ENCODE measurements at regions not wholly inside any gene's neighbourhood (a gene's known extent, or its start where the extent isn't known, plus 50 kb on each side); places are given as distances from the start of the nearest gene placed in this dataset.

DNA sequence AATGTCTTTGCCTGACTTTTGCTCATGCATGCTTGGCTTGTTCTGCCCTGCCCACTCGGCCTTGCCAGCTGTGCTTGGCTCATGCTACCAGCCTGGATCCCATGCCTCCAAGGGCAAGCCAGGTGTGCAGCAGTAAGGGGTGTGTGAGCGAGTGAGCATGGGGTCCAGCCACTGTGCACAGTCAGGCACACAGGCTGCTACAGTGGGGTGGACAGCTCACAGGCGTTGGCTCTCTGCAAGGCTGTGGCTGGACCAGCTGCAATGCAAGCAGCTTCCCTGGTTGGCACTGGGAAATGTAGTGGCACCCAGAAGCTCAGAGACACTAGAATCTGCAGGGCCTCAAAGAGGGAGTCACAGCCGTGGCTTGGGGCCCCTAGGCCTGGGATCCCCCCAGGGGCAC is 529.7 kb downstream of the DSC3 start:
- TF ChIP-seq POLR2A (IDR thresholded peaks at IDR 0.05), result no peak
- TF ChIP-seq, protein P1, sequence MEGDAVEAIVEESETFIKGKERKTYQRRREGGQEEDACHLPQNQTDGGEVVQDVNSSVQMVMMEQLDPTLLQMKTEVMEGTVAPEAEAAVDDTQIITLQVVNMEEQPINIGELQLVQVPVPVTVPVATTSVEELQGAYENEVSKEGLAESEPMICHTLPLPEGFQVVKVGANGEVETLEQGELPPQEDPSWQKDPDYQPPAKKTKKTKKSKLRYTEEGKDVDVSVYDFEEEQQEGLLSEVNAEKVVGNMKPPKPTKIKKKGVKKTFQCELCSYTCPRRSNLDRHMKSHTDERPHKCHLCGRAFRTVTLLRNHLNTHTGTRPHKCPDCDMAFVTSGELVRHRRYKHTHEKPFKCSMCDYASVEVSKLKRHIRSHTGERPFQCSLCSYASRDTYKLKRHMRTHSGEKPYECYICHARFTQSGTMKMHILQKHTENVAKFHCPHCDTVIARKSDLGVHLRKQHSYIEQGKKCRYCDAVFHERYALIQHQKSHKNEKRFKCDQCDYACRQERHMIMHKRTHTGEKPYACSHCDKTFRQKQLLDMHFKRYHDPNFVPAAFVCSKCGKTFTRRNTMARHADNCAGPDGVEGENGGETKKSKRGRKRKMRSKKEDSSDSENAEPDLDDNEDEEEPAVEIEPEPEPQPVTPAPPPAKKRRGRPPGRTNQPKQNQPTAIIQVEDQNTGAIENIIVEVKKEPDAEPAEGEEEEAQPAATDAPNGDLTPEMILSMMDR (IDR thresholded peaks at IDR 0.05), result no peak
- no peaks in the 10 kb centered on the region for H3K27me3 ChIP-seq
- DNase-seq, result no peak
- H3K9me3 ChIP-seq, result no peaks in the 10 kb centered on the region
- 91 to 93% methylated on average over 3 to 4 of the region's 4 CpGs for WGBS, 2 donors
- H3K36me3 ChIP-seq, result no peaks in the 10 kb centered on the region
- intact Hi-C loops (cut with DNase I), result no loop called here
- no peaks in the 10 kb centered on the region for H3K4me1 ChIP-seq
- no peak overlapping the region for H3K27ac ChIP-seq
- H3K4me3 ChIP-seq (replicated peaks in 1 of 3), result no peak overlapping the region

DNA sequence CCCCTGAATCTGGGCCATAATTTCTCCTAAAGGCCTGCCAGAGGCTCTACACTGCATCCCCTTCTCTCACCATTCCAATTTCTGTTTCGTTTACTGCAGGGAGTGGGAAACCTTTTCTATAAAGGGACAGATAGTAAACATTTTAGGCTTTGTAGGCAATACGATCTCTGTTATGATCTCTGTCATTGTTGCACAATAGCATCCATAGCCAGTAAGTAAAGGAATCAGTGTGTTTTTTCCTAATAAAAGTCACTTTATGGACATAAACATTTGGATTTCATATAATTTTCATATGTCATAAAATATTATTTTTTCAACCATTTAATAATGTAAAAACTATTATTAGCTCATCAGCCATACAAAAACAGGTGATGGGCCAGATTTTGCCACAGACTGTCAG is 531.7 kb downstream of the DSC3 start:
- Histone ChIP-seq H3K36me3 (no peaks in the 10 kb centered on the region), H3K4me3 (replicated peaks in 1 of 3) (no peak overlapping the region), H3K4me1 (no peaks in the 10 kb centered on the region), H3K9me3 (no peaks in the 10 kb centered on the region), H3K27me3 (no peaks in the 10 kb centered on the region), H3K27ac (no peak overlapping the region)
- TF ChIP-seq POLR2A (IDR thresholded peaks at IDR 0.05), result no peak
- TF ChIP-seq, protein P1 (IDR thresholded peaks at IDR 0.05), result no peak
- intact Hi-C loops (cut with DNase I), result no loop called here
- WGBS, 2 donors, result 82 to 89% methylated on average over 2 of the region's 2 CpGs
- DNase-seq, result no peak

DNA sequence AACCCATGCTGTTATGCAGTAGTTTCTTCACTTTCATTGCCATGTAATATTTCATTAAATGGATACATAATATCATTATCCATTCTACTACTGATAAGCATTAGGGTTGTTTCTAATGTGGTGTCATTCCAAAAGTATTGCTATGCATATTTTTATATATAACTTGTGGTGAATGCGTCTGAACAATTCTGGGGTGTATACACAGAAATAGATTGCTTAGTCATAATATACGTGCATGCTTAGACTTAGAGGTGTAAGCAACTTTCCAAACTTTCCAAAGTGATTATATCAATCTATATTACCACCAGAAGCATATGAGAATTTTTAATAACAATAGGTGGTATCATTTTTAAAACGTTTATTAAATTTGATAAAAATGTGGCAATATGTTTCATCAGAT is 540.9 kb downstream of the DSC3 start:
- H3K4me3 ChIP-seq (replicated peaks in 1 of 3), result no peak overlapping the region
- no peaks in the 10 kb centered on the region for H3K9me3 ChIP-seq
- H3K36me3 ChIP-seq, result no peaks in the 10 kb centered on the region
- H3K27ac ChIP-seq, result no peak overlapping the region
- H3K4me1 ChIP-seq, result no peaks in the 10 kb centered on the region
- DNase-seq, result no peak
- H3K27me3 ChIP-seq, result no peaks in the 10 kb centered on the region
- WGBS, 2 donors, result 80% methylated on average over 3 of the region's 3 CpGs
- TF ChIP-seq, protein P1 (IDR thresholded peaks at IDR 0.05), result no peak
- TF ChIP-seq POLR2A (IDR thresholded peaks at IDR 0.05), result no peak
- intact Hi-C loops (cut with DNase I), result no loop called here

DNA sequence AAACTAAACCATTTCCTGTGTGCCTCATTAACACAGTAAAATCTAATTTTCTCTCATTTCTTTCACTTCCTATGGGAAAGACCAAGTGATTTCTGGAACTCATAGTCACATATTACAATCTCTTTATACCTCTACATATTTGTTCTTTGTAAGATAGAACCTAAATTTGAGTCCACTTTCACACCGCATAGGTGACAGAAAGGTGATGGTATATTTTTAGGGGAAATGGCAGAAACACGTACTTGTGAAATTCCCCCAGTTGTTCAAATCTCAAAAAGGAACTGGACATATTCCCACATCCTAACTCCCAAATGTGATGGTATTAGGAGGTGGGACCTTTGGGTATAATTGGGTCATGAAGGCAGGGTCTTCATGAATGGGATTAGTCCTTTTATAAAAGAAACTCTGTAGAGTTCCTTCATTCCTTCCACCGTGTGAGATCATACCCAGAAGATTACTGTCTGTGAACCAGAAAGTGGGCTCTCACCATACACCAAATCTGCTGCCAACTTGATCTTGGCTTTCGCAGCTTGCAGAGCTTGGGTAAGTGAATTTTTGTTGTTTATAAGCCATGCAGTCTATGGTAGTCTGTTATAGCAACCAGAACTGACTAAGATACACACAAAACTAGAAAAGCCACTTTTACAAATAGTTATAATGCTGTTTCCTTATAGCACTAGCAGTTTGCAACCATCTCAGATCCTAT is 542.1 kb downstream of the DSC3 start:
- H3K4me3 ChIP-seq (replicated peaks in 1 of 3), result no peak overlapping the region
- H3K9me3 ChIP-seq, result no peaks in the 10 kb centered on the region
- intact Hi-C loops (cut with DNase I), result no loop called here
- H3K27me3 ChIP-seq, result no peaks in the 10 kb centered on the region
- H3K36me3 ChIP-seq, result no peaks in the 10 kb centered on the region
- H3K4me1 ChIP-seq, result no peaks in the 10 kb centered on the region
- WGBS, 2 donors, result 83 to 92% methylated on average over 4 of the region's 4 CpGs
- DNase-seq, result no peak
- TF ChIP-seq, protein P1 (IDR thresholded peaks at IDR 0.05), result no peak
- no peak for TF ChIP-seq POLR2A (IDR thresholded peaks at IDR 0.05)
- H3K27ac ChIP-seq, result no peak overlapping the region

DNA sequence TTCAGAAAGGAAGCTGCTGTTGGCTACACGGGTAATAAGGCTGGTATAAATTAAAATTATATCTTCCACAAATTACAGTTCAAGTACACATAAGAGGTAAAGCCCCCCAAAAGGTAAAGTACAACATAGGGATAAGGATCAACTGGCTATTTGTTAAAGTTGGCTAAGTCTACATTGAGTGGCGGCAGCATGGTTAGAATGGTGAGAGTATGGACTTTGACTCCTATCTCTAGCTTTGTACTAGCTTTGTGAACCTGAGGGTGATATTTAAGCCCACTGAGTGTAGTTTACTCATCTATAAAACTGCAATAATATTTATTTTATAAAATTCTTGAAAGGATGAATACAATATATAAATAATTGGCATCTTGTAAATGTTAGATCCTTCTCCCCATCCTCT is 542.8 kb downstream of the DSC3 start:
- Histone ChIP-seq H3K27me3 (no peaks in the 10 kb centered on the region), H3K27ac (no peak overlapping the region), H3K4me1 (no peaks in the 10 kb centered on the region), H3K4me3 (replicated peaks in 1 of 3) (no peak overlapping the region), H3K9me3 (no peaks in the 10 kb centered on the region), H3K36me3 (no peaks in the 10 kb centered on the region)
- TF ChIP-seq POLR2A (IDR thresholded peaks at IDR 0.05), result no peak
- TF ChIP-seq, protein P1 (IDR thresholded peaks at IDR 0.05), result no peak
- WGBS, 2 donors, result 91 to 94% methylated on average over 2 of the region's 2 CpGs
- DNase-seq, result no peak
- intact Hi-C loops (cut with DNase I), result no loop called here
